NCI-H2196 (cell line): ENCODE measurements at regions not wholly inside any gene's neighbourhood (a gene's known extent, or its start where the extent isn't known, plus 50 kb on each side); places are given as distances from the start of the nearest gene placed in this dataset.

Experiments used
- DNase-seq: peaks from one replicate; lab custom pipeline; 2025; ENCODE audit not compliant: unreplicated experiment; lab: John Stamatoyannopoulos, UW

GRCh38 chr17:27239584-27239983 is 54.3 kb upstream of the WSB1 start:
- DNase-seq, result no peak

GRCh38 chr17:27240086-27240801 is 53.7 kb upstream of the WSB1 start:
- DNase-seq, result no peak

GRCh38 chr17:27240802-27241155 is 53.1 kb upstream of the WSB1 start:
- DNase-seq, result no peak

- no peak for DNase-seq
Measured at GRCh38 chr17:27241346-27241946, 52.5 kb upstream of the WSB1 start.

GRCh38 chr17:27242951-27243350 is 51.0 kb upstream of the WSB1 start:
- DNase-seq, result no peak

- DNase-seq, result no peak
Measured at GRCh38 chr17:27244011-27244410, 49.9 kb upstream of the WSB1 start.
